OCI-LY7 (cell line): ENCODE measurements at regions not wholly inside any gene's neighbourhood (a gene's known extent, or its start where the extent isn't known, plus 50 kb on each side); places are given as distances from the start of the nearest gene placed in this dataset.
"Not testable (repeated sequence)": the region's sequence is repeated elsewhere in the genome, so short reads cannot be mapped to it uniquely, and the experiment has no call there.

Source experiments
- BruUV-seq: library from RNA; stranded (reverse); fragments of 400-500 nt; replicated peaks from 2 replicates; lab custom pipeline; 2021; lab: Mats Ljungman, UMichigan
- CTCF ChIA-PET: fragments of 300-600 bp; sonication (Branson Sonifier 250); formaldehyde crosslinking; loops from one replicate; lab custom pipeline; 2022; ENCODE audit warnings: antibody characterized with exemption; ENCODE audit not compliant: unreplicated experiment; lab: Charles Lee
- POLR2A ChIA-PET: fragments of 300-600 bp; sonication (Branson Sonifier 250); formaldehyde crosslinking; loops from one replicate; lab custom pipeline; 2022; ENCODE audit warnings: antibody characterized with exemption; lab: Charles Lee
- DNase-seq: peaks from one replicate; pipeline ENCODE4 v3.0.0-alpha.2; 2015; ENCODE audit warnings: low spot score
- H2AFZ ChIP-seq: fragments of 200-600 bp; sonication (generic), shearing (Covaris generic); 2 replicates; pipeline ENCODE4 v1.6.1; 2014; ENCODE audit warnings: mild to moderate bottlenecking, antibody characterized with exemption, low read length, moderate library complexity
- H3K27ac ChIP-seq: fragments of 200-600 bp; sonication (generic); 2 replicates; pipeline ENCODE4 v1.5.1; 2014; ENCODE audit warnings: mixed run types, low read depth, mild to moderate bottlenecking, moderate library complexity, low read length, inconsistent platforms; ENCODE audit not compliant: poor library complexity, severe bottlenecking
- H3K36me3 ChIP-seq: fragments of 200-600 bp; sonication (generic); 2 replicates; pipeline ENCODE4 v1.6.1; 2014; ENCODE audit warnings: mild to moderate bottlenecking, antibody characterized with exemption, low read length, moderate library complexity, mixed read lengths; ENCODE audit not compliant: insufficient read depth
- H3K4me1 ChIP-seq: fragments of 200-600 bp; sonication (generic); 2 replicates; pipeline ENCODE4 v1.5.1; 2014; ENCODE audit warnings: mild to moderate bottlenecking, low read length; ENCODE audit not compliant: insufficient read depth, poor library complexity, severe bottlenecking
- H3K4me2 ChIP-seq: fragments of 200-600 bp; sonication (generic); 2 replicates; pipeline ENCODE4 v1.6.1; 2014; ENCODE audit warnings: mild to moderate bottlenecking, low read length
- H3K4me3 ChIP-seq: fragments of 200-600 bp; sonication (generic); 2 replicates; pipeline ENCODE4 v1.5.1; 2014; ENCODE audit warnings: mild to moderate bottlenecking, low read depth, low read length; ENCODE audit not compliant: poor library complexity, severe bottlenecking
- H3K79me2 ChIP-seq: fragments of 200-600 bp; sonication (generic); 2 replicates; pipeline ENCODE4 v1.6.1; 2016; ENCODE audit warnings: low read depth, mild to moderate bottlenecking, low read length, moderate library complexity, mixed read lengths; ENCODE audit not compliant: insufficient read depth
- H3K9me2 ChIP-seq: fragments of 200-600 bp; sonication (generic); 2 replicates; pipeline ENCODE4 v1.6.1; 2016; ENCODE audit warnings: mild to moderate bottlenecking, low read length, mixed read lengths; ENCODE audit not compliant: insufficient read depth
- H3K9me3 ChIP-seq: fragments of 200-600 bp; sonication (generic); 2 replicates; pipeline ENCODE4 v1.6.1; 2014; ENCODE audit warnings: mild to moderate bottlenecking, mixed run types, low read length, mixed read lengths
- H4K20me1 ChIP-seq: fragments of 200-600 bp; sonication (generic); 2 replicates; pipeline ENCODE4 v1.6.1; 2014; ENCODE audit warnings: mild to moderate bottlenecking, antibody characterized with exemption, low read length, moderate library complexity, mixed read lengths; ENCODE audit not compliant: insufficient read depth
- EZH2phosphoT487 ChIP-seq: fragments of 200-600 bp; sonication (generic); IDR thresholded peaks from 2 replicates; pipeline ENCODE4 v1.6.1; 2018; ENCODE audit warnings: low read depth, borderline replicate concordance, mild to moderate bottlenecking, mixed run types, antibody characterized with exemption, low read length, moderate library complexity, mixed read lengths
- intact Hi-C: fragments of 100-400 bp; cut with micrococcal nuclease; formaldehyde crosslinking; loops from one replicate; pipeline ENCODE4 v1.10.0; 2022; ENCODE audit not compliant: unreplicated experiment
- TF ChIP-seq, protein P1 (sequence below): fragments of 200-600 bp; sonication (generic); conservative IDR thresholded peaks from 2 replicates; pipeline ENCODE4 v1.5.1; 2014; ENCODE audit warnings: mild to moderate bottlenecking, antibody characterized with exemption, low read length, moderate library complexity, mixed read lengths

DNA sequence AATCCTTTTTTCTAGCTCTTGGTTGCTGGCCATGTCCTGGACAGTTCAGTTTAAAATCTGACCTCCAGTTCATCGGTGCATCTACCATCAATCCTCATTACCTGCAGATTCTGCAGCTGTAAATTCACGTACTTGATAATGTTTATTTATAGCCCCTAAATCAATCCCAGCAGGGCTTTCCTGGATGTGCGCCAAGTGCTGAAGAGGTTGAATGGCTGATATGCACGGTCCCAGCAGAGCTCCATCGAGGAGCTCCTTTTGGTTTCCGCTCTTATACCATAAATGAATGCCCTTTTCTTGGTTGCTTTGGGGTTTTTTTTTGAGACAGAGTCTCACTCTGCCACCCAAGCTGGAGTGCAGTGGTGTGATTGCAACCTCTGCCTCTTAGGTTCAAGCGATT lies 91.2 kb upstream of the CCZ1B start:
- Histone ChIP-seq H3K4me1 (no peaks in the 10 kb centered on the region), H3K4me3 (no peak overlapping the region), H4K20me1 (no peaks in the 10 kb centered on the region), H3K36me3 (no peaks in the 10 kb centered on the region), H3K27ac (no peak overlapping the region), H3K9me3 (no peaks in the 10 kb centered on the region), H2AFZ (no peak overlapping the region), H3K79me2 (no peaks in the 10 kb centered on the region), H3K4me2 (no peak overlapping the region), H3K9me2 (no peaks in the 10 kb centered on the region)
- DNase-seq, result no peak
- no TSS peak for BruUV-seq
- TF ChIP-seq, protein P1, sequence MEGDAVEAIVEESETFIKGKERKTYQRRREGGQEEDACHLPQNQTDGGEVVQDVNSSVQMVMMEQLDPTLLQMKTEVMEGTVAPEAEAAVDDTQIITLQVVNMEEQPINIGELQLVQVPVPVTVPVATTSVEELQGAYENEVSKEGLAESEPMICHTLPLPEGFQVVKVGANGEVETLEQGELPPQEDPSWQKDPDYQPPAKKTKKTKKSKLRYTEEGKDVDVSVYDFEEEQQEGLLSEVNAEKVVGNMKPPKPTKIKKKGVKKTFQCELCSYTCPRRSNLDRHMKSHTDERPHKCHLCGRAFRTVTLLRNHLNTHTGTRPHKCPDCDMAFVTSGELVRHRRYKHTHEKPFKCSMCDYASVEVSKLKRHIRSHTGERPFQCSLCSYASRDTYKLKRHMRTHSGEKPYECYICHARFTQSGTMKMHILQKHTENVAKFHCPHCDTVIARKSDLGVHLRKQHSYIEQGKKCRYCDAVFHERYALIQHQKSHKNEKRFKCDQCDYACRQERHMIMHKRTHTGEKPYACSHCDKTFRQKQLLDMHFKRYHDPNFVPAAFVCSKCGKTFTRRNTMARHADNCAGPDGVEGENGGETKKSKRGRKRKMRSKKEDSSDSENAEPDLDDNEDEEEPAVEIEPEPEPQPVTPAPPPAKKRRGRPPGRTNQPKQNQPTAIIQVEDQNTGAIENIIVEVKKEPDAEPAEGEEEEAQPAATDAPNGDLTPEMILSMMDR, result no peak
- TF ChIP-seq EZH2phosphoT487, result no peak
- intact Hi-C loops, result no loop called here
- ChIA-PET CTCF (no interaction called here), POLR2A (interaction anchor here (0.5 to 0.8 kb wide), 3 partner anchors 72 to 635 kb away, joined by 3 read pairs; no protein-coding TSS in a partner anchor)

DNA sequence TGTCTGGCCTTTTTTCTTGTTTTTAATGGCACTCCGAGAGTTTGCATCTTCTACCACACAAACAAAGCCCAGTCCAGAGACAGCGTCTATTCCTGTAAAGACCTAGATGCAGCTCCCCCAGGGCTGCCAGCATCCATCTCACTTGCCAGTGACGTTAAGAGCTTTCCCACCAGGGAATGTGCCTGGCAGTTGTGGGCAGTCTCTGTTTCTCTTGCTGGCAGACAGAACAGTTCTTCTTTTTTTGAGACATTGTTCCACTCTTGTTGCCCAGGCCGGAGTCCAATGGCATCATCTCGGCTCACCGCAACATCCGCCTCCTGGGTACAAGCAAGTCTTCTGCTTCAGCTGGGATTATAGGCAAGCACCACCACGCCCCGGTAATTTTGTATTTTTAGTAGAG lies 93.1 kb upstream of the CCZ1B start:
- H4K20me1 ChIP-seq, H3K4me1 ChIP-seq, DNase-seq, H3K79me2 ChIP-seq, H2AFZ ChIP-seq, H3K4me3 ChIP-seq, intact Hi-C loops, H3K9me3 ChIP-seq, H3K4me2 ChIP-seq, H3K9me2 ChIP-seq, H3K27ac ChIP-seq, BruUV-seq, H3K36me3 ChIP-seq, POLR2A ChIA-PET, CTCF ChIA-PET: not testable (repeated sequence)

DNA sequence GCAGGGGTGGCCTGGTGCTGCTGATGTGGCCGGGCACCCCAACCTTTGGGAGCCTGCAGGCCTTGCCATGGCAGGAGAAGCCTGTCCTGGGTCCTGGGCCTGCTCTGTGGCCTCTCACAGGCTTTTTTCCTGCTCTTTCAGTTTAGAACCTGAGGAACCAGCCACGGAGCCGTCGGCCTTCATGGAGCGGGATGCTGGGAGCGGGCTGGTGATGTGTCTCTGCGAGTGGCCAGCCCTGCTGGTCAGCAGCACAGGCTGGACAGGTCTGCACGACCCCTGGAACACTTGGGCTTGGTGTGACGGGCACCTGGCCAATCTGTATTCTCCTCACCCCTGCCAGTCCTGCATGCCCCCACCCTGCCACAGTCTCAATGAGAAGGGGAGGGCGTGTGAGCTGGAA lies 98.4 kb upstream of the CCZ1B start:
- H3K4me2 ChIP-seq, CTCF ChIA-PET, H3K4me1 ChIP-seq, H3K36me3 ChIP-seq, H2AFZ ChIP-seq, intact Hi-C loops, DNase-seq, POLR2A ChIA-PET, H3K79me2 ChIP-seq, H3K4me3 ChIP-seq, H3K27ac ChIP-seq, BruUV-seq, H3K9me2 ChIP-seq, H3K9me3 ChIP-seq, H4K20me1 ChIP-seq: not testable (repeated sequence)

DNA sequence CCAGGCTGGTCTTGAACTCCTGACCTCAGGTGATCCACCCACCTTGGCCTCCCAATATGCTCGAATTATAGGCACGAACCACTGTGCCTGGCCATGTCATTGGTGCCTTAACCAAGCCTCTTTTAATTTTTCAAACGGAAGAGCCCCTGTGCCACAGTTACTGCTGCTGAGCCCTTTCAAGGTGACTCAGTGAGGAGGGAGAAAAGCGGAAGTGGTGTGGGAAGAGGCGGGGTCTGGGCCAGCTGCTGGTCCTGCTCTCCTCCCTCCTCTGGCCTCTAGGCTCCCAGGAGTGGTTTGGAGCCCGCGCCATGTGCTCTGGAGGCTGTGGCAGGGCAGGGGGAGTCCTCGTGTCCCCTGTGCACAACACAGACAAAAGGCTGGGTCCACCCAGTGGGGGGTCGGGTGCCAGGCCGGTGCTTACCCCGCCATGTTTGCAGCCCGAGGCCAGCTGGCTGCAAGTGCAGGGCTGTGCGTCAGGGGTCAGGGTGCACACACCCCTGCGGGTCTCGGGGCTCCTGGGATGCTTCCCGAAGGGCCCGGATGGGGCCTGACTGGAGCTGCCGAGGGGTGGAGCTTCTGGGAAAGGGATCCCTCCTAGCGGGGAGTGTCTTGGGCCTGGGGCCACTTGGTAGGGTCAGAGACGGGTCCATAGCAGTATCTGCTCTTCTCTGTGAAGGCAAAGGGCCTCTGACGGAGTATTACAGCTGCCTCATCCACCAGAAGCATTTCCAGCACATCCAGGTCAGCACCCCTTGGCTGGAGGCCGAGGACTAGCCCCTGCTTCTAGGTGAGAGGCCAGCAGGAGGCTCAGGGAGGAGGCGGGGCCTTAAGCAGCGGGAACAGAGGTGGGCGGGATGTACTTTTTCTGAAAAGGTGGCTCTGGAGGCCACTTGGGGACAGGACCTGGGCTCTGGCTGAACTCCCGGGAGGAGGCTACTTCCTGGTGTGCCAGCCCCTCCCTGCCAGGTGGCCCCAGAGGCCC lies 100.4 kb upstream of the CCZ1B start:
- H3K4me2 ChIP-seq, H4K20me1 ChIP-seq, CTCF ChIA-PET, H3K36me3 ChIP-seq, H3K4me1 ChIP-seq, H2AFZ ChIP-seq, BruUV-seq, H3K9me2 ChIP-seq, intact Hi-C loops, H3K79me2 ChIP-seq, POLR2A ChIA-PET, H3K27ac ChIP-seq, DNase-seq, H3K4me3 ChIP-seq, H3K9me3 ChIP-seq: not testable (repeated sequence)

DNA sequence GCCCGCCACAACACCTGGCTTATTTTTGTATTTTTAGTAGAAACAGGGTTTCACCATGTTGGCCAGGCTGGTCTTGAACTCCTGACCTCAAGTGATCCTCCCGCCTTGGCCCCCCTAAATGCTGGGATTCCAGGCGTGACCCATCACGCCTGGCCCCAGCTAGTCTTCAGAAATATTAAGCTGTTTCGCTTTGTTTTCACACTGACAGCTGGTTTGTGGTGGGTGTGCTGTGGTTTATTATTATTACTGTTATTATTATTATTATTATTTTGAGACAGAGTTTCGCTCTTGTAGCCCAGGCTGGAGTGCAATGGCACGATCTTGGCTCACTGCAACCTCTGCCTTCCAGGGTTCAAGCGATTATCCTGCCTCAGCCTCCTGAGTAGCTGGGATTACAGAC lies 101.6 kb upstream of the CCZ1B start:
- BruUV-seq, H3K27ac ChIP-seq, H3K4me1 ChIP-seq, POLR2A ChIA-PET, H3K36me3 ChIP-seq, H3K79me2 ChIP-seq, H3K9me2 ChIP-seq, H2AFZ ChIP-seq, CTCF ChIA-PET, H3K4me2 ChIP-seq, H3K4me3 ChIP-seq, H4K20me1 ChIP-seq, DNase-seq, intact Hi-C loops, H3K9me3 ChIP-seq: not testable (repeated sequence)
